ENCODE measurements at regions not wholly inside any gene's neighbourhood (a gene's known extent, or its start where the extent isn't known, plus 50 kb on each side); places are given as distances from the start of the nearest gene placed in this dataset.

DNA sequence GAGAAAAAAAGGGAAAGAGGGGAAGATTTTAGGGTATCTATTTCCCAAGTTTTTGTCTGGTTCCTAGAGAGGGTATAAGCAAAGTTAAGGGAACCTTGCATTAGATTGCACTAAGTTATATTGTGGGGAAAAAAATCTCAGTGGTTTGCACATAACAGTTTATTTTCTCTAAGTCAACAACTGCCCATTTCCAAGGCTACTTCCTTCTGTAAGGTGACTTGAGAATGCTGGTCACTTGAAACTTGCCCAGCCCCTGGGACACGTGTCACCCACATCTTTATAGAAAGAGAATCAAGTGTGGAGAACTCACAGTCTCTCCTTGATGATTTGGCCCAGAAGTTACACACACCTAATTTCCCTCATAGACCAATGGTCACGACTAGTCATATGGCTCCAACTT, 488.6 kb upstream of the PODXL start:
- intact Hi-C loops (cut with micrococcal nuclease), result no loop called here
- Histone ChIP-seq H3K4me1 (ENCODE audit: insufficient read depth, low read length) (no peaks in the 10 kb centered on the region), H3K36me3 (ENCODE audit: insufficient read depth, low read length) (no peaks in the 10 kb centered on the region), H3K9me3 (ENCODE audit: control insufficient read depth in 1 of 2, low read length in 2 of 2) (no peaks in the 10 kb centered on the region), H3K27me3 (ENCODE audit: insufficient read depth, low read length) (no peaks in the 10 kb centered on the region), H3K27ac (ENCODE audit: low read depth, low read length) (no peak overlapping the region), H3K4me3 (ENCODE audit: low read length in 2 of 2) (no peak overlapping the region)
- POLR2A ChIA-PET (ENCODE audit: partially characterized antibody), result no interaction called here
- H3K9me3 Mint-ChIP-seq, result peaks cover 0 to 4% (median 0%) of the 10 kb centered on the region in 8 donors
- no peak overlapping the region for H3K4me3 Mint-ChIP-seq
- no peaks in the 10 kb centered on the region for H3K4me1 Mint-ChIP-seq
- CTCF ChIA-PET (ENCODE audit: partially characterized antibody), result no interaction called here
- peaks cover 2 to 3% of the 10 kb centered on the region in 2 donors for H3K27me3 Mint-ChIP-seq
- DNase-seq, result no peak
- no peak overlapping the region for H3K27ac Mint-ChIP-seq
- no peaks in the 10 kb centered on the region for H3K36me3 Mint-ChIP-seq

GRCh38 chr7:132044247-132044646, 487.8 kb upstream of the PODXL start:
- no peaks in the 10 kb centered on the region for H3K36me3 ChIP-seq (ENCODE audit: insufficient read depth, low read length)
- no peak overlapping the region for H3K27ac Mint-ChIP-seq
- POLR2A ChIA-PET (ENCODE audit: partially characterized antibody), result no interaction called here
- no peak overlapping the region for H3K27ac ChIP-seq (ENCODE audit: low read depth, low read length)
- H3K9me3 Mint-ChIP-seq, result peaks cover 0 to 4% (median 0%) of the 10 kb centered on the region in 8 donors
- intact Hi-C loops (cut with micrococcal nuclease), result no loop called here
- H3K4me3 ChIP-seq (ENCODE audit: low read length in 2 of 2), result no peak overlapping the region
- H3K4me1 ChIP-seq (ENCODE audit: insufficient read depth, low read length), result no peaks in the 10 kb centered on the region
- H3K27me3 Mint-ChIP-seq, result no peaks in the 10 kb centered on the region
- H3K36me3 Mint-ChIP-seq, result no peaks in the 10 kb centered on the region
- H3K9me3 ChIP-seq (ENCODE audit: control insufficient read depth in 1 of 2, low read length in 2 of 2), result no peaks in the 10 kb centered on the region
- no peak overlapping the region for H3K4me3 Mint-ChIP-seq
- H3K27me3 ChIP-seq (ENCODE audit: insufficient read depth, low read length), result no peaks in the 10 kb centered on the region
- CTCF ChIA-PET (ENCODE audit: partially characterized antibody), result interaction anchor here (0.8 kb wide), 1 partner anchor 10 kb away, joined by 3 read pairs; no protein-coding TSS in a partner anchor
- DNase-seq, result no peak
- H3K4me1 Mint-ChIP-seq, result no peaks in the 10 kb centered on the region

DNA sequence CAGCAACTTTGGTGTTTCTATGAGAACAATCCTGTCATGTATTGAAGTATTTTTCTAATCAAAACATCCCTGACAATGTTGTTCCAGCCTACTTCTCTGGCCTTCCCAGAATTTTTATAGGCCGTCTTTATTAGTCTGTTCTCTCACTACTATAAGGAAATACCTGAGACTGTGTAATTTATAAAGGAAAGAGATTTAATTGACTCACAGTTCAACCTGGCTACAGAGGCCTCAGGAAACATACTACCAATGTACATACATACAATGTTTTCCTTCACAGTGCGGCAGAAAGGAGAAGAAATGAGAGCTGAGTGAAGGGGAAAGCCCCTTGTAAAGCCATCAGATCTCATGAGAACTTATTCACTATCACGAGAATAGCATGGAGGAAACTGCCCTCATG, 484.7 kb upstream of the PODXL start:
- CTCF ChIA-PET (ENCODE audit: partially characterized antibody), result interaction anchor here (1.9 kb wide), 1 partner anchor 14 kb away, joined by 6 read pairs; no protein-coding TSS in a partner anchor

DNA sequence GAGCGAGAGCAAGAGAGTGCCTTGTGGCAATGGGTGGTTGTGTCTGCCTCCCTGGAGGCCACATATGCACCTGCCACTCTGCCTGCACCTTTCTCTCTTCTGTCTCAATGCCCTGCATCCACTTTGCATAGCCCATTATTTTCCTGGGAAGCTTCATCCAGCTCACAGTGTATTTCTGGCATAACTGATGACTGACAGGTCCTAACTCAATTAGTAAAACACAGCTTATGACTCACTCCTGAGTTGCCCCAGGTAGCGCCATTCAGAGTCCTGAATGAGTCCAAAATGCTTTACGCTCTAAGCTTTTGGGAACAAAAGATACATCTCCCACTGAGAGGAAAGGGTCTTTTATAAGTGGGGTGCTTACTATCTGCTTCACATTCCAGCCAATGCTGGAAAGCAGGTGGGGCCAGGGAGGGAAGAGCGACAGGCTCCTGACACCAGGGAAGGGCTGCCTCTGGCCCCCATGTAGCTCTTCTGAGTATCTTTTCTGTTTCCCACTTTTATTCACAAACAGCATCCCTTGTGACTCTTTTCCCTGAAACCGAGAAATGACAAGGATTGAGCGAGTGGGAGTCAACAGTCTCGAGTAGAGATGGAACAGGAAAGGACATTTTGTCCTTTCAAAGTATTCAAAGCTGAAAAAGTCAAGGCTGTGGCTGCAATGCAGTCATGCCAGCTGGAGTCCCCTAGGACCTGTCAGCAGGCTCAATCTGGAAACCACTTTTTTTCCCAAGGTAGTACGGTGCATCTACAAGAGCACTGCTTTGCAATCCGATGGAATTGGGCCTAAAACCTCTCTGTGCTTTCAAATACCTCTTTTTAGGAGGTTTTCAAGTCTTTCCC, 479.3 kb upstream of the PODXL start:
- no peak overlapping the region for H3K27ac ChIP-seq (ENCODE audit: low read depth, low read length)
- Mint-ChIP-seq H3K4me1 (no peaks in the 10 kb centered on the region), H3K36me3 (no peaks in the 10 kb centered on the region), H3K4me3 (no peak overlapping the region), H3K27ac (no peak overlapping the region), H3K27me3 (peaks cover 0 to 8% of the 10 kb centered on the region in 2 donors), H3K9me3 (no peaks in the 10 kb centered on the region)
- H3K36me3 ChIP-seq (ENCODE audit: insufficient read depth, low read length), result no peaks in the 10 kb centered on the region
- H3K4me1 ChIP-seq (ENCODE audit: insufficient read depth, low read length), result no peaks in the 10 kb centered on the region
- H3K27me3 ChIP-seq (ENCODE audit: insufficient read depth, low read length), result no peaks in the 10 kb centered on the region
- ChIA-PET POLR2A (ENCODE audit: partially characterized antibody) (no interaction called here), CTCF (ENCODE audit: partially characterized antibody) (no interaction called here)
- no peak overlapping the region for H3K4me3 ChIP-seq (ENCODE audit: low read length in 2 of 2)
- no peak for DNase-seq
- intact Hi-C loops (cut with micrococcal nuclease), result no loop called here
- H3K9me3 ChIP-seq (ENCODE audit: control insufficient read depth in 1 of 2, low read length in 2 of 2), result no peaks in the 10 kb centered on the region

More for the DNA sequence above, 484.7 kb upstream of the PODXL start:
- Mint-ChIP-seq H3K36me3 (no peaks in the 10 kb centered on the region), H3K4me1 (no peaks in the 10 kb centered on the region), H3K9me3 (peaks cover 0 to 4% (median 0%) of the 10 kb centered on the region in 8 donors), H3K27ac (no peak overlapping the region), H3K4me3 (no peak overlapping the region), H3K27me3 (peaks cover 0 to 7% of the 10 kb centered on the region in 2 donors)
- Histone ChIP-seq H3K4me1 (ENCODE audit: insufficient read depth, low read length) (no peaks in the 10 kb centered on the region), H3K27ac (ENCODE audit: low read depth, low read length) (no peak overlapping the region), H3K4me3 (ENCODE audit: low read length in 2 of 2) (no peak overlapping the region), H3K27me3 (ENCODE audit: insufficient read depth, low read length) (no peaks in the 10 kb centered on the region), H3K36me3 (ENCODE audit: insufficient read depth, low read length) (no peaks in the 10 kb centered on the region), H3K9me3 (ENCODE audit: control insufficient read depth in 1 of 2, low read length in 2 of 2) (no peaks in the 10 kb centered on the region)
- DNase-seq, result no peak
- POLR2A ChIA-PET (ENCODE audit: partially characterized antibody), result no interaction called here
- intact Hi-C loops (cut with micrococcal nuclease), result no loop called here

GRCh38 chr7:132034748-132035416, 478.5 kb upstream of the PODXL start:
- Histone ChIP-seq H3K27me3 (ENCODE audit: insufficient read depth, low read length) (no peaks in the 10 kb centered on the region), H3K4me3 (ENCODE audit: low read length in 2 of 2) (no peak overlapping the region), H3K9me3 (ENCODE audit: control insufficient read depth in 1 of 2, low read length in 2 of 2) (no peaks in the 10 kb centered on the region), H3K36me3 (ENCODE audit: insufficient read depth, low read length) (no peaks in the 10 kb centered on the region), H3K27ac (ENCODE audit: low read depth, low read length) (no peak overlapping the region), H3K4me1 (ENCODE audit: insufficient read depth, low read length) (no peaks in the 10 kb centered on the region)
- peaks cover 0 to 8% of the 10 kb centered on the region in 2 donors for H3K27me3 Mint-ChIP-seq
- intact Hi-C loops (cut with micrococcal nuclease), result no loop called here
- no peaks in the 10 kb centered on the region for H3K4me1 Mint-ChIP-seq
- CTCF ChIA-PET (ENCODE audit: partially characterized antibody), result no interaction called here
- POLR2A ChIA-PET (ENCODE audit: partially characterized antibody), result no interaction called here
- no peaks in the 10 kb centered on the region for H3K9me3 Mint-ChIP-seq
- H3K4me3 Mint-ChIP-seq, result no peak overlapping the region
- no peak for DNase-seq
- H3K27ac Mint-ChIP-seq, result no peak overlapping the region
- H3K36me3 Mint-ChIP-seq, result no peaks in the 10 kb centered on the region

- Mint-ChIP-seq H3K27ac (peak overlapping the region in 1 of 7 donors; percentile 60), H3K4me3 (no peak overlapping the region), H3K4me1 (no peaks in the 10 kb centered on the region), H3K27me3 (peaks cover 0 to 2% of the 10 kb centered on the region in 2 donors), H3K9me3 (no peaks in the 10 kb centered on the region), H3K36me3 (no peaks in the 10 kb centered on the region)
- Histone ChIP-seq H3K4me3 (ENCODE audit: low read length in 2 of 2) (no peak overlapping the region), H3K9me3 (ENCODE audit: control insufficient read depth in 1 of 2, low read length in 2 of 2) (no peaks in the 10 kb centered on the region), H3K36me3 (ENCODE audit: insufficient read depth, low read length) (no peaks in the 10 kb centered on the region), H3K27ac (ENCODE audit: low read depth, low read length) (no peak overlapping the region), H3K27me3 (ENCODE audit: insufficient read depth, low read length) (no peaks in the 10 kb centered on the region), H3K4me1 (ENCODE audit: insufficient read depth, low read length) (no peaks in the 10 kb centered on the region)
- ChIA-PET CTCF (ENCODE audit: partially characterized antibody) (no interaction called here), POLR2A (ENCODE audit: partially characterized antibody) (no interaction called here)
- no peak for DNase-seq
- intact Hi-C loops (cut with micrococcal nuclease), result no loop called here
These were observed 474.5 kb upstream of the PODXL start for GRCh38 chr7:132030883-132031282.

DNA sequence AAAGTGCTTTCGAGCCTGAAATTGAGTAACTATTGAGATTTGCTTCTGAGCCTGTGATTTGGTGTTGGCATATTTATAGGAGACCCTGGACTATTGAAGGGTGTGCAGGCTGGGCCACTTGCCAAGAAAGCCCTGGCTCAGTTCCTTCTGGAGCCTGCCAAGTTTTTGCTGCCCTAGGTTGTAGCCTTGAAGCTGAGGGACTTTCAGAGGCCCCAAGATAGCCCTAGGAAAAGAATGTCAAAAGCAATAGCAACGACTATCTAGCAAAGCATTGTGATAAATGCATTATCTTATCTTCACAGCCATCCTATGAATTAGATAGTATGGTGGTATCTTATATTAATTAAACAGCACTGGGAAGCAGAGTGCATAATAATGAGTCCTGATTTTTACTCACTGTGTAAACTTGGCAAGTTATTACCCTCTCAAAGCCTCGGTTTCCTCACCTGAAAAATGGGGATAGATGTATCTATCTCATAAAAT, 473.7 kb upstream of the PODXL start:
- Mint-ChIP-seq H3K27ac (no peak overlapping the region), H3K4me1 (no peaks in the 10 kb centered on the region), H3K9me3 (no peaks in the 10 kb centered on the region), H3K27me3 (peaks cover 0 to 2% of the 10 kb centered on the region in 2 donors), H3K36me3 (no peaks in the 10 kb centered on the region), H3K4me3 (no peak overlapping the region)
- no peaks in the 10 kb centered on the region for H3K27me3 ChIP-seq (ENCODE audit: insufficient read depth, low read length)
- H3K4me1 ChIP-seq (ENCODE audit: insufficient read depth, low read length), result no peaks in the 10 kb centered on the region
- CTCF ChIA-PET (ENCODE audit: partially characterized antibody), result no interaction called here
- DNase-seq, result no peak
- no peak overlapping the region for H3K4me3 ChIP-seq (ENCODE audit: low read length in 2 of 2)
- POLR2A ChIA-PET (ENCODE audit: partially characterized antibody), result no interaction called here
- no peaks in the 10 kb centered on the region for H3K36me3 ChIP-seq (ENCODE audit: insufficient read depth, low read length)
- intact Hi-C loops (cut with micrococcal nuclease), result no loop called here
- H3K9me3 ChIP-seq (ENCODE audit: control insufficient read depth in 1 of 2, low read length in 2 of 2), result no peaks in the 10 kb centered on the region
- H3K27ac ChIP-seq (ENCODE audit: low read depth, low read length), result no peak overlapping the region

All from CD4-positive, alpha-beta memory T cell (primary cell).